ENCODE measurements at regions not wholly inside any gene's neighbourhood (a gene's known extent, or its start where the extent isn't known, plus 50 kb on each side); places are given as distances from the start of the nearest gene placed in this dataset.

- H3K27me3 ChIP-seq (replicated peaks in 1 of 4; ENCODE audit: control insufficient read depth in 3 of 4, extremely low read depth in 1 of 4, insufficient read depth in 3 of 4, low read length in 3 of 4), result no peaks in the 10 kb centered on the region
- no peak overlapping the region for H2BK5ac ChIP-seq (ENCODE audit: low read depth, low read length)
- no peak overlapping the region for H3K14ac ChIP-seq (ENCODE audit: insufficient read length)
- H3K4me2 ChIP-seq (ENCODE audit: insufficient read depth in 1 of 2, low read depth in 2 of 2, low read length in 2 of 2), result no peak overlapping the region
- no peak overlapping the region for H2AFZ ChIP-seq (ENCODE audit: low read length)
- H3K4me1 ChIP-seq (replicated peaks in 1 of 4; ENCODE audit: control insufficient read depth in 3 of 4, insufficient read depth in 4 of 4, low read length in 3 of 4), result peaks cover 0 to 2% (median 0%) of the 10 kb centered on the region in 4 experiments; a peak in 1 of 7 replicates
- no peak overlapping the region for H2BK15ac ChIP-seq (ENCODE audit: low read length)
- no peaks in the 10 kb centered on the region; the same call in 1 of the 2 replicates for H3K23me2 ChIP-seq (ENCODE audit: low read depth, low read length)
- no peak overlapping the region for H3K18ac ChIP-seq (ENCODE audit: extremely low read depth, low read length)
- no peaks in the 10 kb centered on the region for H3K79me2 ChIP-seq (ENCODE audit: control insufficient read depth in 1 of 2, insufficient read depth in 2 of 2, low read length in 2 of 2)
- no peak overlapping the region for H3K23ac ChIP-seq (ENCODE audit: insufficient read length)
- no peak overlapping the region for H3K27ac ChIP-seq (ENCODE audit: low read depth, low read length)
- no peaks in the 10 kb centered on the region for H3K36me3 ChIP-seq (ENCODE audit: control insufficient read depth in 2 of 4, insufficient read depth in 4 of 4, low read length in 3 of 4)
- H3K9ac ChIP-seq (replicated peaks in 1 of 4; ENCODE audit: extremely low read depth in 1 of 4, low read depth in 3 of 4, low read length in 3 of 4), result no peak overlapping the region
- WGBS, 2 experiments (ENCODE audit: extremely low coverage in 1 of 2, insufficient coverage in 1 of 2, insufficient read length in 1 of 2, insufficient replicate concordance in 2 of 2, low coverage in 1 of 2, low lambda C conversion rate in 2 of 2, missing lambda C conversion rate in 1 of 2), result 66% methylated on average over 5 of the region's 5 CpGs; no CpG with 5 or more reads in 1 of the 2 experiments
- no peak overlapping the region for H3K4ac ChIP-seq (replicated peaks; ENCODE audit: insufficient read length, low read depth, low read length)
- H3K56ac ChIP-seq (replicated peaks; ENCODE audit: insufficient read length, low read depth, low read length), result no peak overlapping the region
- ChIA-PET POLR2A (ENCODE audit: partially characterized antibody) (no interaction called here), CTCF (ENCODE audit: partially characterized antibody) (interaction anchor here (1.6 kb wide), 1 partner anchor 128 kb away, joined by 5 read pairs; no protein-coding TSS in a partner anchor)
- H4K91ac ChIP-seq (replicated peaks; ENCODE audit: insufficient read length, low read length), result no peak overlapping the region
- no peak overlapping the region for H2BK20ac ChIP-seq (ENCODE audit: low read length)
- H4K5ac ChIP-seq (ENCODE audit: insufficient read length, low read depth, low read length), result no peak overlapping the region
- H2BK120ac ChIP-seq (replicated peaks; ENCODE audit: low read depth, low read length), result no peak overlapping the region
- H3K79me1 ChIP-seq (ENCODE audit: low read depth, low read length), result no peaks in the 10 kb centered on the region
- no peak overlapping the region for H3K4me3 ChIP-seq (ENCODE audit: extremely low read depth in 1 of 4, insufficient read depth in 2 of 4, low read depth in 3 of 4, low read length in 4 of 4)
- H3K9me3 ChIP-seq (ENCODE audit: insufficient read depth in 2 of 2, low read depth in 1 of 2, low read length in 1 of 2), result no peaks in the 10 kb centered on the region; a peak in 1 of 4 replicates
- H4K20me1 ChIP-seq (replicated peaks in 1 of 2; ENCODE audit: control insufficient read depth in 1 of 2, insufficient read depth in 2 of 2, low read length in 2 of 2), result no peaks in the 10 kb centered on the region
- FAIRE-seq, result no peak
- H2AK5ac ChIP-seq (ENCODE audit: low read depth, low read length), result no peak overlapping the region
- no peak for DNase-seq (ENCODE audit: low read depth in 1 of 2, low spot score in 2 of 2)
- H2BK12ac ChIP-seq (ENCODE audit: low read depth, low read length), result no peak overlapping the region
- no peak overlapping the region for H4K8ac ChIP-seq (ENCODE audit: extremely low read depth, insufficient read depth, low read length)
- TF ChIP-seq CTCF (IDR thresholded peaks at IDR 0.05; ENCODE audit: control extremely low read depth in 1 of 3, insufficient read depth in 1 of 3, low read depth in 1 of 3, low read length in 3 of 3) (no peak), MAX (IDR thresholded peaks at IDR 0.05) (no peak), JUN (IDR thresholded peaks at IDR 0.05; ENCODE audit: low read depth, low read length) (no peak), SIRT6 (IDR thresholded peaks at IDR 0.05; ENCODE audit: low read length) (no peak), POU5F1 (IDR thresholded peaks at IDR 0.05; ENCODE audit: low read depth, low read length) (no peak), SIX5 (IDR thresholded peaks at IDR 0.05; ENCODE audit: low read depth, low read length) (no peak), SIN3A (conservative IDR thresholded peaks at IDR 0.05 in 1 of 2, IDR thresholded peaks at IDR 0.05 in 1 of 2; ENCODE audit: low read depth in 1 of 2, low read length in 2 of 2) (no peak), SRF (IDR thresholded peaks at IDR 0.05; ENCODE audit: low read depth, low read length) (no peak), CTBP2 (IDR thresholded peaks at IDR 0.05; ENCODE audit: borderline replicate concordance, insufficient read depth, insufficient read length, low read length) (no peak)
Observed at GRCh38 chr3:73319179-73319769, 257.8 kb downstream of the EBLN2 start.
